HG03064 (cell line): ENCODE measurements at regions not wholly inside any gene's neighbourhood (a gene's known extent, or its start where the extent isn't known, plus 50 kb on each side); places are given as distances from the start of the nearest gene placed in this dataset.
"Not testable (repeated sequence)": the region's sequence is repeated elsewhere in the genome, so short reads cannot be mapped to it uniquely, and the experiment has no call there.

Experiments used
- ATAC-seq: cut with Tn5 transposase; IDR thresholded peaks from one replicate; pipeline ENCODE4 v1.9.1; 2021; ENCODE audit warnings: low read depth; ENCODE audit not compliant: unreplicated experiment

DNA sequence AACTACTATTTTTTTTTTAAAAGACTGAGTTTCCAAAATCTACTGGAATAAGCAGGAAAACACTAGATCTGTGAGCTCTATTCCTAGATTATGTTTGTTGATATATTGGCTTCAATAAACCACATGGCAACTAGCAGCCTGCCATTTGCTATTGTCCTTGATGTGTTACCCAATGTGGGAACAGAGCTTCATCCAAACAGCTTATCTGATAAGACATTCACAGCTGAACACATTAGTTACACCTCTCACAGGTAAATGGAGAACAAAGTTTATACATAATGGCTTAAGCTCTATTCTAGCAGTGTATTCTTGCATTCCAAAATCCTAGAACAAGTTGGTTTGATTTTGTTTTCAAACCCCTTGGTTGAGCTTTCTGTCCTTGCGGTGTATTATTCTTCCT lies 642.1 kb downstream of the TLE1 start:
- no peak for ATAC-seq

- no peak for ATAC-seq
These were observed 643.7 kb downstream of the TLE1 start for GRCh38 chr9:81045658-81046057.

GRCh38 chr9:81037889-81038288 lies 651.5 kb downstream of the TLE1 start:
- no peak for ATAC-seq

- ATAC-seq: no peak
These were observed 653.7 kb downstream of the TLE1 start for GRCh38 chr9:81035601-81036000.

GRCh38 chr9:81035171-81035570 lies 654.2 kb downstream of the TLE1 start:
- ATAC-seq: no peak

DNA sequence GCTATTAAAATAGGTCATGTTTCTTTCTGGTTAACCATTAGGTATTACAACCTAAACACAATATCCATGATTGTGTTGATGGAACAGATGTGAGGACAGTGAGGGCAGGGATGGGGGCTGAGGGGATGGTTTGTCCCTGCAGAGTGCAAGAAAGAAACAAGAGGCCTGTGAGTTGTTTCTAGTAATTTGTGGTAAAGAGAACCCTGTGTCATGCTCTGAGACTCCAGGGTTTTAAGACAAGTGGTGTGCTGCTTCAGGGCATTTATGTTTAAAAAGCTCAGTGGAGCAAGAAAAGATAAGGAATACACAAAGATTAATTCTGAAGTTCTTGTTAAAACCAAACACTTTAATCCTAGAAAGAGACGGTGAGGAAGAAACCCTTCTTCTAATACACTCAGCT lies 656.5 kb downstream of the TLE1 start:
- no peak for ATAC-seq

DNA sequence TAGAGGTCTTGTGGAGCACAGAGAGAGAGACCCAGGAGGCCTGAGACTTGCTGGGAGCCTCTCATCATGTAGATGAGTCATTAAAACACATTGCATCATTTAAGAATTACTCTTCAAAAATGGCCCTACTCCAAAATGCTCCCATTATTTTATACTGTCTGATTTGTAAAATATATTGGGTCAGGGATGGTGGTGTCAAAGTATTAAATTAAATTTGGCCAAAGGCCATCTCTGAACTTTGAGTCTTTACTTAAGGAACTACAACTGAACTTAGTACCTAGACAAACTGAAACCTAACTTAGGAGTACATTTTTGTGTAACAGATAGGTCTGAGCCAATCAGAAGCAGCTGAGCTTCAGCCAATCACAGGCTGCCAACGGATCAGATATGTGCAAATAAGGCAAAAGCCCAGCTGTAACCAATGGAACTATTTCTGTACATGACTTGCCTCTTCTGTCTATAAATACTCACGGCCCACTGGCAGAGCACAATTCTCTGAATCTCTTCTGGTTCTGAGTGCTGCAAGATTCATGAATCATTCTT lies 657.2 kb downstream of the TLE1 start:
- no peak for ATAC-seq

GRCh38 chr9:81031422-81032029 lies 657.8 kb downstream of the TLE1 start:
- no peak for ATAC-seq

GRCh38 chr9:81030027-81030426 lies 659.3 kb downstream of the TLE1 start:
- no peak for ATAC-seq

DNA sequence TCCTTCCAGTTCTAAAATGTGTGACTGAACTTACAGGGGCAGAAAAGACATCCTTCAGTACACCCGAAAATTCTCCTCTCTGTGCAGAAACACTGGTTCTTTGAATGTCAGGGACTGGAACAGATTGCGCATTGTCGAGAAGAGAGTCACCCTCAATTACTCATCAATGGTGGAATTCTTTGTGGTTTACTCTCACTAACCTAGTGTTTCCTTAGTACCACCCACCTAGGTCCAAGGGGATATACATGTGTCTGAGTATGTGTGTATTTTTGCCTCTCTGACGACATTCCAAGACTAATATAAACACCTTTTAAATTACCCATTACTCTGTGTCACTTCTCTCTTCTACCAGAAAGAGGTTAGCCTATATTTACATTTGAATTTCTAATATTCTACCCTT lies 660.8 kb downstream of the TLE1 start:
- no peak for ATAC-seq

- ATAC-seq: no peak
These were observed 667.2 kb downstream of the TLE1 start for GRCh38 chr9:81022177-81022576.

GRCh38 chr9:81014945-81015344 lies 674.4 kb downstream of the TLE1 start:
- not testable (repeated sequence) for ATAC-seq

GRCh38 chr9:81013191-81013590 lies 676.2 kb downstream of the TLE1 start:
- not testable (repeated sequence) for ATAC-seq

DNA sequence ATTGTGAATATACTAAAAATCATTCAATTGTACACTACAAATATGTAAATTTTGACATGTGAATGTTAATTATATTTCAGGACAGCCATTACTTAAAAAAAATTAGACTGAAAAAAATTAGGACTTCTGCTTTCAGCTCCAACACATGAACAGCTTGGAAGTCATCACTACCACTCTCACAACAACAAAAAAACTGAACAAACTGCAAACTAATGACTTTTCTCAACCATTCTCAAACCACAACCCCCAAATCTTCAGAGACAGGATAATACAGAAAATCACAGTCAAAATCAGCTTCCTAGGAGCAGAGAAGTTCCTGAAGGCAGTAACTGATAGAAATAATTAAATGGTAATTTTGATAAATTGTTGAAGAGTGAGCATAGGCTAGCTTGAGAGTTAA lies 686.4 kb downstream of the TLE1 start:
- no peak for ATAC-seq

- no peak for ATAC-seq
These were observed 687.1 kb downstream of the TLE1 start for GRCh38 chr9:81002242-81002641.

GRCh38 chr9:80995759-80996158 lies 693.6 kb downstream of the TLE1 start:
- no peak for ATAC-seq

GRCh38 chr9:80994892-80995291 lies 694.5 kb downstream of the TLE1 start:
- no peak for ATAC-seq

- ATAC-seq: not testable (repeated sequence)
These were observed 703.8 kb downstream of the TLE1 start for GRCh38 chr9:80985595-80985994.

DNA sequence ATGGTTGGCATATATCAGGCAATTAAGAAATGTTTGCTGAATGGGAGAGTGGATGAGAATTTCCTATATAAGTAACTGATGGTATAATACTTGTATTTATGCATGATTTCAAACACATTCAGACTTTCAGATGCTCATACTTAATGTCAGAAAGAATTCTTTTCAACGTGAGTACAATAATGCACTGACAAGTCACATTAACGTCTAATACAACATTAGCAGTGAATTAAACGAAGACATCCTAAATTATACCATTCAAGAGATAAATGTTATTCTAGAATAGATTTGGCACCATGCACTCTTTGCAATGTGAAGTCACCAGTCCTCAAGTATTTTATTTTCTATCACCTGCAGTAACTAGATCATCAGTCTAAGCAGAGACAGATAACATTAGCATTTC lies 712.9 kb downstream of the TLE1 start:
- ATAC-seq: no peak

GRCh38 chr9:80970377-80970776 lies 719.0 kb downstream of the TLE1 start:
- not testable (repeated sequence) for ATAC-seq

DNA sequence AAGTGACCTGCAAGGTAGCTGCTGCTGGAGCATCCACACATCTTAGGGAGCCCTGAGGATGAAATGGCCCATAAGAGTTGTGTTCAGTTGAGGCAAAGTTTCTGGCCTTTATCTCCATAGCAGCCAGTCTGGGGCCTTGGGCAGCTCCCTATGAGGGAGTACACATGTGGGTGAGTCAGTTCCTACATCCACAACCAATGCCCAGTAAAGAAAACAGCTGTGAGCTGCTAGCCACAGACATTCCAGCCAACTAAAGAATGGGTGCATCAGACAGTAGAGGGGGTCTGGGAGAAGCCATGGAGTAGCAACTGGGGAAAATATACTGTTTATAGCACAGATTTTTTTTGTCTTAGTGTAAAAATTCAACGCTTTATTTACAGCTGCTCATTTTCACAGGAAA lies 720.7 kb downstream of the TLE1 start:
- no peak for ATAC-seq

- no peak for ATAC-seq
These were observed 724.4 kb downstream of the TLE1 start for GRCh38 chr9:80964914-80965313.

GRCh38 chr9:80964374-80964773 lies 725.0 kb downstream of the TLE1 start:
- no peak for ATAC-seq
